GM12864 (cell line): ENCODE measurements at regions not wholly inside any gene's neighbourhood (a gene's known extent, or its start where the extent isn't known, plus 50 kb on each side); places are given as distances from the start of the nearest gene placed in this dataset.
"Not testable (repeated sequence)": the region's sequence is repeated elsewhere in the genome, so short reads cannot be mapped to it uniquely, and the experiment has no call there.

Experiments used
- DNase-seq: peaks from one replicate; pipeline ENCODE4 v3.0.0-alpha.2; 2011; ENCODE audit warnings: low read depth
- H3K4me3 ChIP-seq: 2 replicates; pipeline ENCODE4 v1.5.1; 2011; ENCODE audit warnings: mild to moderate bottlenecking, low read depth, low read length, control low read depth
- CTCF ChIP-seq: IDR thresholded peaks from 2 replicates; pipeline ENCODE4 v1.5.1; 2011; ENCODE audit warnings: low read depth, mild to moderate bottlenecking, moderate library complexity, low read length, control low read depth, inconsistent platforms; ENCODE audit errors: missing control alignments

- H3K4me3 ChIP-seq = no peak overlapping the region
- TF ChIP-seq CTCF = no peak
Measured at GRCh38 chr10:23540401-23541030, 101.6 kb downstream of the OTUD1 start.

GRCh38 chr10:23543691-23544380 lies 105.0 kb downstream of the OTUD1 start:
- H3K4me3 ChIP-seq = no peak overlapping the region
- no peak for TF ChIP-seq CTCF
- DNase-seq = no peak

More at GRCh38 chr10:23540401-23541030, 101.6 kb downstream of the OTUD1 start:
- no peak for DNase-seq

- H3K4me3 ChIP-seq, DNase-seq: not testable (repeated sequence)
Measured at GRCh38 chr10:23545866-23546265, 107.0 kb downstream of the OTUD1 start.

- no peak for DNase-seq
- TF ChIP-seq CTCF = no peak
- H3K4me3 ChIP-seq = no peak overlapping the region
Measured at GRCh38 chr10:23556727-23557440, 118.0 kb downstream of the OTUD1 start.

GRCh38 chr10:23557777-23558176 lies 118.9 kb downstream of the OTUD1 start:
- no peak for TF ChIP-seq CTCF
- DNase-seq = no peak
- H3K4me3 ChIP-seq = no peak overlapping the region

GRCh38 chr10:23558361-23558799 lies 119.5 kb downstream of the OTUD1 start:
- no peak overlapping the region for H3K4me3 ChIP-seq
- DNase-seq = no peak
- no peak for TF ChIP-seq CTCF

GRCh38 chr10:23568996-23569395 lies 130.1 kb downstream of the OTUD1 start:
- no peak for DNase-seq
- TF ChIP-seq CTCF = no peak
- no peak overlapping the region for H3K4me3 ChIP-seq
